ENCODE measurements at regions not wholly inside any gene's neighbourhood (a gene's known extent, or its start where the extent isn't known, plus 50 kb on each side); places are given as distances from the start of the nearest gene placed in this dataset.

GRCh38 chr7:69426705-69427104 lies 171.6 kb upstream of the AUTS2 start (continued):
- TF ChIP-seq ZNF514 (tag by site-specific recombination; IDR thresholded peaks at IDR 0.05) = no peak
- TF ChIP-seq ZBTB48 (tag by site-specific recombination; IDR thresholded peaks at IDR 0.05) = no peak
- TF ChIP-seq ZXDB (tag by site-specific recombination; IDR thresholded peaks at IDR 0.05) = no peak
- no peak for TF ChIP-seq SETDB1 (IDR thresholded peaks at IDR 0.05; ENCODE audit: insufficient read length, low read length)
- TF ChIP-seq ZNF621 (tag by site-specific recombination; IDR thresholded peaks at IDR 0.05) = no peak
- no peak for TF ChIP-seq GLIS2 (tag by site-specific recombination; IDR thresholded peaks at IDR 0.05)
- TF ChIP-seq ZNF138 (tag by site-specific recombination; IDR thresholded peaks at IDR 0.05; ENCODE audit: borderline replicate concordance) = no peak
- TF ChIP-seq ZSCAN4 (tag by site-specific recombination; IDR thresholded peaks at IDR 0.05) = no peak
- no peak for TF ChIP-seq ZNF121 (tag by site-specific recombination; IDR thresholded peaks at IDR 0.05)
- no peak for TF ChIP-seq ZFP37 (tag by site-specific recombination; IDR thresholded peaks at IDR 0.05)
- no peak for TF ChIP-seq ZNF354C (tag by site-specific recombination; IDR thresholded peaks at IDR 0.05; ENCODE audit: borderline replicate concordance, low read depth)

DNA sequence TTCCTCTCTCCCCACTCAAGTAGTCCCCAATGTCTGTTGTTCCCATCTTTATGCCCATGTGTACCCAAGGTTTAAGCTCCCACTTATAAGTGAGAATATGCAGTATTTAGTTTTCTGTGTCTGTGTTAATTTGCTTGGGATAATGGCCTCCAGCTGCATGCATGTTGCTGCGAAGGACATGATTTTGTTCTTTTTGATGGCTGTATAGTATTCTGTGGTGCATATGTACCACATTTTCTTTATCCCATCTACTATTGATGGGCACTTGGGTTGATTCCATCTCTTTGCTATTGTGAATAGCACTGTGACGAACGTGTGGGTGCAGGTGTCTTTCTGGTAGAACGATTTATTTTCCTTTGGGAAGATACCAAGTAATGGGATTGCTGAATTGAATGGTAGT lies 170.2 kb upstream of the AUTS2 start:
- Histone ChIP-seq H3K27ac (ENCODE audit: extremely low read depth, low read depth, low read length) (no peak overlapping the region), H3K9me3 (ENCODE audit: control insufficient read depth, insufficient read depth, low read depth, low read length) (no peaks in the 10 kb centered on the region), H3K36me3 (ENCODE audit: control insufficient read depth in 2 of 2, insufficient read depth in 1 of 2, low read length in 2 of 2) (no peaks in the 10 kb centered on the region), H3K4me3 (ENCODE audit: low read depth, low read length) (no peak overlapping the region), H3K4me1 (ENCODE audit: control insufficient read depth, insufficient read depth, low read length) (no peaks in the 10 kb centered on the region)
- POLR2A ChIA-PET = no interaction called here
- CTCF ChIA-PET = interaction anchor here (0.6 kb wide), 1 partner anchor 588 kb away, joined by 3 read pairs; no protein-coding TSS in a partner anchor
- TF ChIP-seq ZNF311 (tag by site-specific recombination; IDR thresholded peaks at IDR 0.05; ENCODE audit: borderline replicate concordance) (no peak), ZNF146 (tag by site-specific recombination; IDR thresholded peaks at IDR 0.05) (peak; percentile 73), ZNF707 (tag by site-specific recombination; IDR thresholded peaks at IDR 0.05) (no peak)
- TF ChIP-seq, protein P1, sequence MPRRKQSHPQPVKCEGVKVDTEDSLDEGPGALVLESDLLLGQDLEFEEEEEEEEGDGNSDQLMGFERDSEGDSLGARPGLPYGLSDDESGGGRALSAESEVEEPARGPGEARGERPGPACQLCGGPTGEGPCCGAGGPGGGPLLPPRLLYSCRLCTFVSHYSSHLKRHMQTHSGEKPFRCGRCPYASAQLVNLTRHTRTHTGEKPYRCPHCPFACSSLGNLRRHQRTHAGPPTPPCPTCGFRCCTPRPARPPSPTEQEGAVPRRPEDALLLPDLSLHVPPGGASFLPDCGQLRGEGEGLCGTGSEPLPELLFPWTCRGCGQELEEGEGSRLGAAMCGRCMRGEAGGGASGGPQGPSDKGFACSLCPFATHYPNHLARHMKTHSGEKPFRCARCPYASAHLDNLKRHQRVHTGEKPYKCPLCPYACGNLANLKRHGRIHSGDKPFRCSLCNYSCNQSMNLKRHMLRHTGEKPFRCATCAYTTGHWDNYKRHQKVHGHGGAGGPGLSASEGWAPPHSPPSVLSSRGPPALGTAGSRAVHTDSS (tag by site-specific recombination; IDR thresholded peaks at IDR 0.05) = no peak

- Histone ChIP-seq H3K27ac (ENCODE audit: extremely low read depth, low read depth, low read length) (no peak overlapping the region), H3K9me3 (ENCODE audit: control insufficient read depth, insufficient read depth, low read depth, low read length) (no peaks in the 10 kb centered on the region)
- CTCF ChIA-PET = no interaction called here
Observed at GRCh38 chr7:69429911-69430383, 168.3 kb upstream of the AUTS2 start.

DNA sequence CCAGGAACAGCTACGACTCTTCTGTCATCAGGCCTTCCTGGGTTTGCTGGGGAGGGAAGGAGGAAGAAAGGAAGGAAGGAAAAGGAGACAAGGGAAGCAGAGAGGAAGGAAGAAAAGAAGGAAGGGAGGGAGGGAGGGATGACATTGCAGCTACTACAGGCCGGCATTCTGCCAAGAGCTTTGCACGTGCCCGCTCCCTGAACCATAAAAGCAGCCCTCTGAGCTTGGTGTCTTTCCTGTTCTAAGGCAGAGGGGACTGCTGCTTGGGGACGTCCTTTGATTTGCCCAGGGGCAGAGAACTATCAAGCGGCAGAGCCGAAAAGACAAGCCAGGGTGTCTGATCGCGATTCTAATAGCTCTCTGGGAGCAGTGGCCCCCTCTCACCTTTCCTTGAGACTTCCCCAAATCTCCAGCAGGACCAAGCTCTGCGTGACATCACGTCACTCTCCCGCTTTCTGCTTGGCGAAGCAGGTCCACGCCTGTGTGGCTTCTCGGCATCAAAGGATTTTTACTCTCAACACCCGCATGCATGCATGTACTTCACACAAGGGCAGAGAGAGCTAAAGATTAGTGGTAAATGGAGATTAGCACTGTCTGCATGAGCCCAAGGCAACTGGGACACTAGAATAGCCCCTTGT lies 167.8 kb upstream of the AUTS2 start:
- Histone ChIP-seq H3K27ac (ENCODE audit: extremely low read depth, low read depth, low read length) (no peak overlapping the region), H3K4me3 (ENCODE audit: low read depth, low read length) (no peak overlapping the region), H3K9me3 (ENCODE audit: control insufficient read depth, insufficient read depth, low read depth, low read length) (no peaks in the 10 kb centered on the region), H3K36me3 (ENCODE audit: control insufficient read depth in 2 of 2, insufficient read depth in 1 of 2, low read length in 2 of 2) (no peaks in the 10 kb centered on the region), H3K4me1 (ENCODE audit: control insufficient read depth, insufficient read depth, low read length) (no peaks in the 10 kb centered on the region)
- ChIA-PET CTCF (no interaction called here), POLR2A (no interaction called here)
- TF ChIP-seq ZNF837 (tag by site-specific recombination; IDR thresholded peaks at IDR 0.05) (no peak), ZNF544 (tag by site-specific recombination; IDR thresholded peaks at IDR 0.05) (no peak), ZNF585B (tag by site-specific recombination; IDR thresholded peaks at IDR 0.05) (no peak), ZNF140 (tag by site-specific recombination; IDR thresholded peaks at IDR 0.05) (no peak), ZNF473 (tag by site-specific recombination; IDR thresholded peaks at IDR 0.05) (no peak), ZNF777 (tag by site-specific recombination; IDR thresholded peaks at IDR 0.05; ENCODE audit: borderline replicate concordance) (no peak), ZFHX2 (tag by site-specific recombination; conservative IDR thresholded peaks at IDR 0.05) (no peak), ZNF112 (tag by site-specific recombination; IDR thresholded peaks at IDR 0.05) (no peak), ZBTB17 (tag by site-specific recombination; IDR thresholded peaks at IDR 0.05) (no peak), ZIC2 (tag by site-specific recombination; IDR thresholded peaks at IDR 0.05) (no peak), ZNF677 (tag by site-specific recombination; IDR thresholded peaks at IDR 0.05) (no peak)
- TF ChIP-seq, protein P2, sequence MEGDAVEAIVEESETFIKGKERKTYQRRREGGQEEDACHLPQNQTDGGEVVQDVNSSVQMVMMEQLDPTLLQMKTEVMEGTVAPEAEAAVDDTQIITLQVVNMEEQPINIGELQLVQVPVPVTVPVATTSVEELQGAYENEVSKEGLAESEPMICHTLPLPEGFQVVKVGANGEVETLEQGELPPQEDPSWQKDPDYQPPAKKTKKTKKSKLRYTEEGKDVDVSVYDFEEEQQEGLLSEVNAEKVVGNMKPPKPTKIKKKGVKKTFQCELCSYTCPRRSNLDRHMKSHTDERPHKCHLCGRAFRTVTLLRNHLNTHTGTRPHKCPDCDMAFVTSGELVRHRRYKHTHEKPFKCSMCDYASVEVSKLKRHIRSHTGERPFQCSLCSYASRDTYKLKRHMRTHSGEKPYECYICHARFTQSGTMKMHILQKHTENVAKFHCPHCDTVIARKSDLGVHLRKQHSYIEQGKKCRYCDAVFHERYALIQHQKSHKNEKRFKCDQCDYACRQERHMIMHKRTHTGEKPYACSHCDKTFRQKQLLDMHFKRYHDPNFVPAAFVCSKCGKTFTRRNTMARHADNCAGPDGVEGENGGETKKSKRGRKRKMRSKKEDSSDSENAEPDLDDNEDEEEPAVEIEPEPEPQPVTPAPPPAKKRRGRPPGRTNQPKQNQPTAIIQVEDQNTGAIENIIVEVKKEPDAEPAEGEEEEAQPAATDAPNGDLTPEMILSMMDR (tag by site-specific recombination; IDR thresholded peaks at IDR 0.05) = no peak

More at GRCh38 chr7:69429911-69430383, 168.3 kb upstream of the AUTS2 start:
- H3K4me3 ChIP-seq (ENCODE audit: low read depth, low read length) = no peak overlapping the region
- no peak for TF ChIP-seq ZNF510 (tag by site-specific recombination; IDR thresholded peaks at IDR 0.05; ENCODE audit: insufficient replicate concordance)
- TF ChIP-seq HOXD13 (CRISPR knock-in tag; IDR thresholded peaks at IDR 0.05; ENCODE audit: borderline replicate concordance) = no peak
- TF ChIP-seq ZNF174 (tag by site-specific recombination; IDR thresholded peaks at IDR 0.05) = no peak
- TF ChIP-seq IKZF3 (tag by site-specific recombination; IDR thresholded peaks at IDR 0.05) = no peak
- no peaks in the 10 kb centered on the region for H3K36me3 ChIP-seq (ENCODE audit: control insufficient read depth in 2 of 2, insufficient read depth in 1 of 2, low read length in 2 of 2)
- POLR2A ChIA-PET = no interaction called here
- no peaks in the 10 kb centered on the region for H3K4me1 ChIP-seq (ENCODE audit: control insufficient read depth, insufficient read depth, low read length)

Data from HEK293 (cell line).